Activated naive CD4-positive, alpha-beta T cell treated with anti-CD3 and anti-CD28 coated beads, Interleukin-2, amount 10 ng/mL, durations not matched to agents 7 days and 5 days (primary cell): ENCODE measurements at regions not wholly inside any gene's neighbourhood (a gene's known extent, or its start where the extent isn't known, plus 50 kb on each side); places are given as distances from the start of the nearest gene placed in this dataset.

Experiments used
- CTCF ChIA-PET: fragments of 350-600 bp; sonication (Branson Sonifier 250); formaldehyde crosslinking; loops from one replicate; lab custom pipeline; 2021; ENCODE audit warnings: antibody characterized with exemption; lab: Charles Lee
- DNase-seq: peaks from one replicate; pipeline ENCODE4 v3.0.0-alpha.2; 2020
- H3K27ac Mint-ChIP-seq: one replicate; pipeline ENCODE4 v1.8.0; 2021; ENCODE audit warnings: mild to moderate bottlenecking, moderate library complexity, mixed read lengths
- H3K27me3 Mint-ChIP-seq: one replicate; pipeline ENCODE4 v1.8.0; 2021; ENCODE audit warnings: mild to moderate bottlenecking, mixed read lengths
- H3K36me3 Mint-ChIP-seq: one replicate; pipeline ENCODE4 v1.8.0; 2021; ENCODE audit warnings: mixed read lengths
- H3K4me1 Mint-ChIP-seq: one replicate; pipeline ENCODE4 v1.8.0; 2021; ENCODE audit warnings: mixed read lengths
- H3K4me3 Mint-ChIP-seq: one replicate; pipeline ENCODE4 v1.8.0; 2021; ENCODE audit warnings: mild to moderate bottlenecking, moderate library complexity, mixed read lengths
- H3K9me3 Mint-ChIP-seq: one replicate; pipeline ENCODE4 v1.8.0; 2021; ENCODE audit warnings: mixed read lengths

- no peaks in the 10 kb centered on the region for H3K4me1 Mint-ChIP-seq
- CTCF ChIA-PET: no interaction called here
- H3K36me3 Mint-ChIP-seq: no peaks in the 10 kb centered on the region
- H3K9me3 Mint-ChIP-seq: no peaks in the 10 kb centered on the region
- H3K27me3 Mint-ChIP-seq: no peaks in the 10 kb centered on the region
- H3K27ac Mint-ChIP-seq: no peak overlapping the region
- no peak for DNase-seq
- no peak overlapping the region for H3K4me3 Mint-ChIP-seq
Measured at GRCh38 chr1:60152891-60153290, 79.3 kb upstream of the C1orf87 start.

- no peaks in the 10 kb centered on the region for H3K27me3 Mint-ChIP-seq
- H3K27ac Mint-ChIP-seq: no peak overlapping the region
- H3K4me1 Mint-ChIP-seq: no peaks in the 10 kb centered on the region
- DNase-seq: no peak
- CTCF ChIA-PET: no interaction called here
- no peaks in the 10 kb centered on the region for H3K36me3 Mint-ChIP-seq
- no peaks in the 10 kb centered on the region for H3K9me3 Mint-ChIP-seq
- H3K4me3 Mint-ChIP-seq: no peak overlapping the region
Measured at GRCh38 chr1:60151311-60151710, 77.7 kb upstream of the C1orf87 start.

- DNase-seq: no peak
- CTCF ChIA-PET: no interaction called here
- no peak overlapping the region for H3K27ac Mint-ChIP-seq
Measured at GRCh38 chr1:60149251-60149650, 75.7 kb upstream of the C1orf87 start.

GRCh38 chr1:60146884-60147283 lies 73.3 kb upstream of the C1orf87 start:
- no peaks in the 10 kb centered on the region for H3K27me3 Mint-ChIP-seq
- H3K4me3 Mint-ChIP-seq: no peak overlapping the region
- no peak for DNase-seq
- H3K9me3 Mint-ChIP-seq: no peaks in the 10 kb centered on the region
- H3K27ac Mint-ChIP-seq: no peak overlapping the region
- H3K4me1 Mint-ChIP-seq: no peaks in the 10 kb centered on the region
- no peaks in the 10 kb centered on the region for H3K36me3 Mint-ChIP-seq
- CTCF ChIA-PET: no interaction called here

More at GRCh38 chr1:60149251-60149650, 75.7 kb upstream of the C1orf87 start:
- no peak overlapping the region for H3K4me3 Mint-ChIP-seq
- H3K9me3 Mint-ChIP-seq: no peaks in the 10 kb centered on the region
- no peaks in the 10 kb centered on the region for H3K27me3 Mint-ChIP-seq
- H3K4me1 Mint-ChIP-seq: no peaks in the 10 kb centered on the region
- H3K36me3 Mint-ChIP-seq: no peaks in the 10 kb centered on the region

GRCh38 chr1:60145771-60146170 lies 72.2 kb upstream of the C1orf87 start:
- no peak for DNase-seq
- Mint-ChIP-seq H3K4me3 (no peak overlapping the region), H3K9me3 (no peaks in the 10 kb centered on the region), H3K27ac (no peak overlapping the region), H3K27me3 (no peaks in the 10 kb centered on the region), H3K4me1 (no peaks in the 10 kb centered on the region), H3K36me3 (no peaks in the 10 kb centered on the region)
- CTCF ChIA-PET: no interaction called here

GRCh38 chr1:60141743-60142142 lies 68.2 kb upstream of the C1orf87 start:
- Mint-ChIP-seq H3K27me3 (no peaks in the 10 kb centered on the region), H3K4me3 (no peak overlapping the region), H3K36me3 (no peaks in the 10 kb centered on the region), H3K9me3 (no peaks in the 10 kb centered on the region), H3K4me1 (no peaks in the 10 kb centered on the region), H3K27ac (no peak overlapping the region)
- CTCF ChIA-PET: no interaction called here
- DNase-seq: no peak

- Mint-ChIP-seq H3K27ac (no peak overlapping the region), H3K9me3 (no peaks in the 10 kb centered on the region), H3K27me3 (no peaks in the 10 kb centered on the region), H3K4me1 (no peaks in the 10 kb centered on the region), H3K4me3 (no peak overlapping the region), H3K36me3 (no peaks in the 10 kb centered on the region)
- CTCF ChIA-PET: no interaction called here
- DNase-seq: no peak
Measured at GRCh38 chr1:60141276-60141675, 67.7 kb upstream of the C1orf87 start.

GRCh38 chr1:60137406-60137805 lies 63.8 kb upstream of the C1orf87 start:
- Mint-ChIP-seq H3K27ac (no peak overlapping the region), H3K36me3 (no peaks in the 10 kb centered on the region), H3K4me1 (peaks cover 10% of the 10 kb centered on the region), H3K9me3 (no peaks in the 10 kb centered on the region), H3K27me3 (no peaks in the 10 kb centered on the region), H3K4me3 (no peak overlapping the region)
- CTCF ChIA-PET: no interaction called here
- DNase-seq: no peak

GRCh38 chr1:60136395-60136794 lies 62.8 kb upstream of the C1orf87 start:
- H3K27ac Mint-ChIP-seq: no peak overlapping the region
- H3K9me3 Mint-ChIP-seq: no peaks in the 10 kb centered on the region
- CTCF ChIA-PET: no interaction called here
- no peaks in the 10 kb centered on the region for H3K36me3 Mint-ChIP-seq
- H3K4me3 Mint-ChIP-seq: no peak overlapping the region
- no peak for DNase-seq
- H3K4me1 Mint-ChIP-seq: peaks cover 10% of the 10 kb centered on the region
- H3K27me3 Mint-ChIP-seq: no peaks in the 10 kb centered on the region

- no peak for DNase-seq
- Mint-ChIP-seq H3K36me3 (no peaks in the 10 kb centered on the region), H3K4me3 (no peak overlapping the region), H3K27me3 (no peaks in the 10 kb centered on the region), H3K9me3 (no peaks in the 10 kb centered on the region), H3K27ac (no peak overlapping the region), H3K4me1 (peaks cover 10% of the 10 kb centered on the region)
- CTCF ChIA-PET: no interaction called here
Measured at GRCh38 chr1:60134716-60135115, 61.1 kb upstream of the C1orf87 start.

GRCh38 chr1:60133848-60134247 lies 60.3 kb upstream of the C1orf87 start:
- Mint-ChIP-seq H3K4me3 (no peak overlapping the region), H3K36me3 (no peaks in the 10 kb centered on the region), H3K27ac (no peak overlapping the region), H3K4me1 (peaks cover 10% of the 10 kb centered on the region), H3K9me3 (no peaks in the 10 kb centered on the region), H3K27me3 (no peaks in the 10 kb centered on the region)
- DNase-seq: no peak
- CTCF ChIA-PET: no interaction called here

- Mint-ChIP-seq H3K4me3 (no peak overlapping the region), H3K27ac (peak overlapping the region; percentile 35), H3K4me1 (peaks cover 10% of the 10 kb centered on the region), H3K9me3 (no peaks in the 10 kb centered on the region), H3K36me3 (no peaks in the 10 kb centered on the region), H3K27me3 (no peaks in the 10 kb centered on the region)
- no peak for DNase-seq
- CTCF ChIA-PET: no interaction called here
Measured at GRCh38 chr1:60133000-60133673, 59.6 kb upstream of the C1orf87 start.

- Mint-ChIP-seq H3K36me3 (no peaks in the 10 kb centered on the region), H3K4me3 (no peak overlapping the region), H3K9me3 (no peaks in the 10 kb centered on the region), H3K27ac (no peak overlapping the region), H3K27me3 (no peaks in the 10 kb centered on the region), H3K4me1 (peaks cover 10% of the 10 kb centered on the region)
- CTCF ChIA-PET: no interaction called here
- no peak for DNase-seq
Measured at GRCh38 chr1:60132108-60132507, 58.5 kb upstream of the C1orf87 start.

- no peak for DNase-seq
- CTCF ChIA-PET: no interaction called here
- H3K27ac Mint-ChIP-seq: no peak overlapping the region
- no peak overlapping the region for H3K4me3 Mint-ChIP-seq
- H3K4me1 Mint-ChIP-seq: peaks cover 10% of the 10 kb centered on the region
- H3K27me3 Mint-ChIP-seq: no peaks in the 10 kb centered on the region
- no peaks in the 10 kb centered on the region for H3K36me3 Mint-ChIP-seq
- H3K9me3 Mint-ChIP-seq: no peaks in the 10 kb centered on the region
Measured at GRCh38 chr1:60130703-60131102, 57.1 kb upstream of the C1orf87 start.

GRCh38 chr1:60129911-60130310 lies 56.3 kb upstream of the C1orf87 start:
- H3K4me1 Mint-ChIP-seq: peaks cover 10% of the 10 kb centered on the region
- H3K36me3 Mint-ChIP-seq: no peaks in the 10 kb centered on the region
- CTCF ChIA-PET: no interaction called here

GRCh38 chr1:60126723-60127122 lies 53.2 kb upstream of the C1orf87 start:
- H3K27me3 Mint-ChIP-seq: no peaks in the 10 kb centered on the region
- DNase-seq: no peak
- H3K27ac Mint-ChIP-seq: no peak overlapping the region
- no peaks in the 10 kb centered on the region for H3K4me1 Mint-ChIP-seq
- no peaks in the 10 kb centered on the region for H3K36me3 Mint-ChIP-seq
- no peak overlapping the region for H3K4me3 Mint-ChIP-seq
- H3K9me3 Mint-ChIP-seq: no peaks in the 10 kb centered on the region
- CTCF ChIA-PET: no interaction called here

More at GRCh38 chr1:60129911-60130310, 56.3 kb upstream of the C1orf87 start:
- Mint-ChIP-seq H3K9me3 (no peaks in the 10 kb centered on the region), H3K27me3 (no peaks in the 10 kb centered on the region), H3K4me3 (no peak overlapping the region), H3K27ac (no peak overlapping the region)
- no peak for DNase-seq
